ENCODE measurements at regions not wholly inside any gene's neighbourhood (a gene's known extent, or its start where the extent isn't known, plus 50 kb on each side); places are given as distances from the start of the nearest gene placed in this dataset.

DNA sequence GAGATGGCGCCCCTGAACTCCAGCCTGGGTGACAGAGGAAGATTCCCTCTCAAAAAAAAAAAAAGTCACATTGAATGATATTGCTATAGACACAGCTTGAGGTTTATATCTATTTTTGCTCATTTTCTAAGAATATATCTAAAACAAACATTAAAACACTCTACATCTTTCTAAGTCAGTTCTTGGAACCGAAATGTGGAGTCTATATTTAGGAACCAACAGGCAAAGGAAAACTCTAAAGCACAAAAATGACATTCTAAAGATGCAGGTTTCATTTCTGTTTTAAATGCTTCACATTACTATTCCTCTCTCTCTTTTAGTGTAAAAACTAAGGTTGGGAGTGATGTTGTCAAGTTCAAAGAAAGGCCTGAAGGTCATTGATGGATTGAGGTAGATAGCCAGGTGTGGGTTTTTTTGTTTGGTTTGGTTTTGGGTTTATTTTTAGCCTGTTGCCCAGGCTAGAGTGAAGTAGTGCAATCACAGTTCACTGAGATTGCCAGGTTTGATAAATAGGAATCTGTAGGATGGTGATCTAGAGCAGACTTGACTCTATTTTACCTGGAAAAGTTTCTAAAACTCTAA, 194.0 kb upstream of the RBBP8 start:
- no peak for TF ChIP-seq SPI1 (IDR thresholded peaks at IDR 0.05; ENCODE audit: borderline replicate concordance, low read depth)
- TF ChIP-seq GABPA (IDR thresholded peaks at IDR 0.05; ENCODE audit: low read depth) = no peak
- TF ChIP-seq, protein P1, sequence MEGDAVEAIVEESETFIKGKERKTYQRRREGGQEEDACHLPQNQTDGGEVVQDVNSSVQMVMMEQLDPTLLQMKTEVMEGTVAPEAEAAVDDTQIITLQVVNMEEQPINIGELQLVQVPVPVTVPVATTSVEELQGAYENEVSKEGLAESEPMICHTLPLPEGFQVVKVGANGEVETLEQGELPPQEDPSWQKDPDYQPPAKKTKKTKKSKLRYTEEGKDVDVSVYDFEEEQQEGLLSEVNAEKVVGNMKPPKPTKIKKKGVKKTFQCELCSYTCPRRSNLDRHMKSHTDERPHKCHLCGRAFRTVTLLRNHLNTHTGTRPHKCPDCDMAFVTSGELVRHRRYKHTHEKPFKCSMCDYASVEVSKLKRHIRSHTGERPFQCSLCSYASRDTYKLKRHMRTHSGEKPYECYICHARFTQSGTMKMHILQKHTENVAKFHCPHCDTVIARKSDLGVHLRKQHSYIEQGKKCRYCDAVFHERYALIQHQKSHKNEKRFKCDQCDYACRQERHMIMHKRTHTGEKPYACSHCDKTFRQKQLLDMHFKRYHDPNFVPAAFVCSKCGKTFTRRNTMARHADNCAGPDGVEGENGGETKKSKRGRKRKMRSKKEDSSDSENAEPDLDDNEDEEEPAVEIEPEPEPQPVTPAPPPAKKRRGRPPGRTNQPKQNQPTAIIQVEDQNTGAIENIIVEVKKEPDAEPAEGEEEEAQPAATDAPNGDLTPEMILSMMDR (IDR thresholded peaks at IDR 0.05; ENCODE audit: insufficient read depth, low read length) = no peak
- no peak for TF ChIP-seq POLR2AphosphoS5 (IDR thresholded peaks at IDR 0.05; ENCODE audit: low read depth)
- TF ChIP-seq, protein P2, sequence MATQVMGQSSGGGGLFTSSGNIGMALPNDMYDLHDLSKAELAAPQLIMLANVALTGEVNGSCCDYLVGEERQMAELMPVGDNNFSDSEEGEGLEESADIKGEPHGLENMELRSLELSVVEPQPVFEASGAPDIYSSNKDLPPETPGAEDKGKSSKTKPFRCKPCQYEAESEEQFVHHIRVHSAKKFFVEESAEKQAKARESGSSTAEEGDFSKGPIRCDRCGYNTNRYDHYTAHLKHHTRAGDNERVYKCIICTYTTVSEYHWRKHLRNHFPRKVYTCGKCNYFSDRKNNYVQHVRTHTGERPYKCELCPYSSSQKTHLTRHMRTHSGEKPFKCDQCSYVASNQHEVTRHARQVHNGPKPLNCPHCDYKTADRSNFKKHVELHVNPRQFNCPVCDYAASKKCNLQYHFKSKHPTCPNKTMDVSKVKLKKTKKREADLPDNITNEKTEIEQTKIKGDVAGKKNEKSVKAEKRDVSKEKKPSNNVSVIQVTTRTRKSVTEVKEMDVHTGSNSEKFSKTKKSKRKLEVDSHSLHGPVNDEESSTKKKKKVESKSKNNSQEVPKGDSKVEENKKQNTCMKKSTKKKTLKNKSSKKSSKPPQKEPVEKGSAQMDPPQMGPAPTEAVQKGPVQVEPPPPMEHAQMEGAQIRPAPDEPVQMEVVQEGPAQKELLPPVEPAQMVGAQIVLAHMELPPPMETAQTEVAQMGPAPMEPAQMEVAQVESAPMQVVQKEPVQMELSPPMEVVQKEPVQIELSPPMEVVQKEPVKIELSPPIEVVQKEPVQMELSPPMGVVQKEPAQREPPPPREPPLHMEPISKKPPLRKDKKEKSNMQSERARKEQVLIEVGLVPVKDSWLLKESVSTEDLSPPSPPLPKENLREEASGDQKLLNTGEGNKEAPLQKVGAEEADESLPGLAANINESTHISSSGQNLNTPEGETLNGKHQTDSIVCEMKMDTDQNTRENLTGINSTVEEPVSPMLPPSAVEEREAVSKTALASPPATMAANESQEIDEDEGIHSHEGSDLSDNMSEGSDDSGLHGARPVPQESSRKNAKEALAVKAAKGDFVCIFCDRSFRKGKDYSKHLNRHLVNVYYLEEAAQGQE (IDR thresholded peaks at IDR 0.05; ENCODE audit: insufficient replicate concordance, low read depth) = no peak
- Histone ChIP-seq H3K27ac (replicated peaks) (no peak overlapping the region), H3K4me3 (replicated peaks; ENCODE audit: insufficient read depth, low read length) (no peak overlapping the region), H3K27me3 (ENCODE audit: insufficient read depth, poor library complexity, severe bottlenecking) (peaks cover 2% of the 10 kb centered on the region)
- DNase-seq (ENCODE audit: low read depth in 1 of 2, low spot score in 1 of 2) = no peak

DNA sequence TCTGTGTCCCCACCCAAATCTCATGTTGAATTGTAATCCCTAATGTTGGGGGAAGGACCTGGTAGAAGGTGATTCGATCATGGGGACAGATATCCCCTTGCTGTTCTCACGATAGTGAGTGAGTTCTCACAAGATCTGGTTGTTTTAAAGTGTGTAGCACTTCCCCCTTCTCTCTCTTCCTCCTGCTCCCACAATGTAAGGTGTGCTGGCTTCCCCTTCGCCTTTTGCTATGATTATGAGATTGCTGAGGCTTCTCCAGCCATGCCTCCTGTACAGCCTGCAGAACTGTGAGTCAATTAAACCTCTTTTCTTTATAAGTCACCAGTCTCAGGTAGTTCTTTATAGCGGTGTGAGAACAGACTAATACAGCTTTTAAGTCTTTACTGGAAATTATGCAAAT, 193.3 kb upstream of the RBBP8 start:
- Histone ChIP-seq H3K27ac (replicated peaks) (no peak overlapping the region), H3K4me3 (replicated peaks; ENCODE audit: insufficient read depth, low read length) (no peak overlapping the region), H3K27me3 (ENCODE audit: insufficient read depth, poor library complexity, severe bottlenecking) (peaks cover 4% of the 10 kb centered on the region)
- TF ChIP-seq GABPA (IDR thresholded peaks at IDR 0.05; ENCODE audit: low read depth) (no peak), SPI1 (IDR thresholded peaks at IDR 0.05; ENCODE audit: borderline replicate concordance, low read depth) (peak; percentile 79)
- DNase-seq (ENCODE audit: low read depth in 1 of 2, low spot score in 1 of 2) = peak in 1 of 2 experiments; percentile 21

DNA sequence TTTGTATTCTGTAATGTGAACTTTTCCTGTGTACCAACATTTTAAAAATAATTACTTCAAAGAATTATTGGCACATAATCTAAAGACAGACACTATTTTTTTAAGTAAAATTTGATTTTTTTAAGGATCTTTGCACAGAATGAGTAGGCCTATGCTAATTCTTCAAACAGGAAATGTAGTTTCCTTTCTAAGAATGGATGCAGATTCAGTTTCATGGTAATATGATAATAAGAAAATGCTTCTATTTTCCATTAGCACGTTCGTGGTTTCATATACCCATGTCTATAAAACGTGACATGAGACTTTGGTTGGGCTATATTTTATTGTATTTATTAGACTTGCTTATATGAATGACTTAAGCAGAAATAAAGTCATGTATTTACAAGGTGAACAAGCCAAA, 191.8 kb upstream of the RBBP8 start:
- no peak for DNase-seq (ENCODE audit: low read depth in 1 of 2, low spot score in 1 of 2)

DNA sequence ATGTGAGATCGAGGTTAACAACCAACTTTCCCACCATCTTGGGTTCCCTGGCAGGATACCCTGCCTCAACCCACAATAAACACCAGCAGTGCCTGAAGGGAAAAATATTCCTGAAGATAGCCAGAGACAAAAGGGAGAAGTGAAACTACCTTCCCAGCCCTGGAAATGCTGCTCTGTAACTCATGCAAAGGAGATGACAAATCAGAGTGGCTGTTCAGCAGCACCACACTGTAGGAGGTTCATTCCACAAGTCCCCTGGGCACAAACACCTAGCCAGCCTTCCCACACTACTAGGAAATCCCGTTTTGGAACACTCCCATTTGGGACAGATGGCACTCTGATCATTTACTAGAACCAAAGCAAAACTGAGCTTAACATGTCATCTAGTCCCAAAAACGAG, 190.7 kb upstream of the RBBP8 start:
- Histone ChIP-seq H3K4me3 (replicated peaks; ENCODE audit: insufficient read depth, low read length) (no peak overlapping the region), H3K27me3 (ENCODE audit: insufficient read depth, poor library complexity, severe bottlenecking) (peaks cover 11% of the 10 kb centered on the region), H3K27ac (replicated peaks) (no peak overlapping the region)
- TF ChIP-seq GABPA (IDR thresholded peaks at IDR 0.05; ENCODE audit: low read depth) = no peak
- DNase-seq (ENCODE audit: low read depth in 1 of 2, low spot score in 1 of 2) = no peak

More for the DNA sequence above, 191.8 kb upstream of the RBBP8 start:
- no peak overlapping the region for H3K4me3 ChIP-seq (replicated peaks; ENCODE audit: insufficient read depth, low read length)
- no peak for TF ChIP-seq POLR2AphosphoS5 (IDR thresholded peaks at IDR 0.05; ENCODE audit: low read depth)
- TF ChIP-seq, protein P1 (IDR thresholded peaks at IDR 0.05; ENCODE audit: insufficient read depth, low read length) = no peak
- no peak for TF ChIP-seq GABPA (IDR thresholded peaks at IDR 0.05; ENCODE audit: low read depth)
- H3K27ac ChIP-seq (replicated peaks) = no peak overlapping the region
- peaks cover 9% of the 10 kb centered on the region for H3K27me3 ChIP-seq (ENCODE audit: insufficient read depth, poor library complexity, severe bottlenecking)

DNA sequence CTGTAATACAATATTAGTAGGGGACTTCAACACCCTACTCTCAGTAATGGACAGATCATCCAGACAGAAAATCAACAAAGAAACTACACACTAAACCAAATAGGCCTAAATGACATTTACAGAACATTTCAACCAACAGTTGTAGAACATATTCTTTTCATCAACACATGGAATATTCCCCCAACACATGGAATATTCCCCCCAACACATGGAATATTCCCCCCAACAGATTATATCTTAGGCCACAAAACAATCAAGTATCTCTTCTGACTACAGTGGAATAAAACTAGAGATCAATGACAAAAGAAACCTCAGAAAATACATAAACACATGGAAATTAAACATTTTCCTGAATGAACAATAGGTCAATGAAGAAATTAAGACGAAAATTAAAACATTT, 187.2 kb upstream of the RBBP8 start:
- peaks cover 17% of the 10 kb centered on the region for H3K27me3 ChIP-seq (ENCODE audit: insufficient read depth, poor library complexity, severe bottlenecking)
- DNase-seq (ENCODE audit: low read depth in 1 of 2, low spot score in 1 of 2) = no peak
- TF ChIP-seq, protein P1 (IDR thresholded peaks at IDR 0.05; ENCODE audit: insufficient read depth, low read length) = no peak
- TF ChIP-seq, protein P2 (IDR thresholded peaks at IDR 0.05; ENCODE audit: insufficient replicate concordance, low read depth) = no peak
- no peak for TF ChIP-seq GABPA (IDR thresholded peaks at IDR 0.05; ENCODE audit: low read depth)
- TF ChIP-seq SPI1 (IDR thresholded peaks at IDR 0.05; ENCODE audit: borderline replicate concordance, low read depth) = no peak
- no peak for TF ChIP-seq POLR2AphosphoS5 (IDR thresholded peaks at IDR 0.05; ENCODE audit: low read depth)
- no peak overlapping the region for H3K4me3 ChIP-seq (replicated peaks; ENCODE audit: insufficient read depth, low read length)
- no peak overlapping the region for H3K27ac ChIP-seq (replicated peaks)

Data from HL-60 (cell line).